Ovary (tissue), 3 donors: ENCODE measurements at regions not wholly inside any gene's neighbourhood (a gene's known extent, or its start where the extent isn't known, plus 50 kb on each side); places are given as distances from the start of the nearest gene placed in this dataset.

ENCODE experiments used
- POLR2A ChIP-seq: fragments of 450-650 bp; IDR thresholded peaks from one replicate; pipeline ENCODE4 v1.6.1; 2017; ENCODE audit warnings: antibody characterized with exemption, mild to moderate bottlenecking, moderate library complexity
- TF ChIP-seq, protein P1 (sequence below), 3 donors: fragments of 450-650 bp in 2 of 3; fragments of 200-600 bp in 1 of 3; IDR thresholded peaks; one replicate each; pipeline versions ENCODE4 v1.5.1 to v1.8.0; 2016 to 2022; ENCODE audit warnings: antibody characterized with exemption in 3 of 3, mild to moderate bottlenecking in 1 of 3
- donor health status: DM: no; HTN: no; CAD: no.

DNA sequence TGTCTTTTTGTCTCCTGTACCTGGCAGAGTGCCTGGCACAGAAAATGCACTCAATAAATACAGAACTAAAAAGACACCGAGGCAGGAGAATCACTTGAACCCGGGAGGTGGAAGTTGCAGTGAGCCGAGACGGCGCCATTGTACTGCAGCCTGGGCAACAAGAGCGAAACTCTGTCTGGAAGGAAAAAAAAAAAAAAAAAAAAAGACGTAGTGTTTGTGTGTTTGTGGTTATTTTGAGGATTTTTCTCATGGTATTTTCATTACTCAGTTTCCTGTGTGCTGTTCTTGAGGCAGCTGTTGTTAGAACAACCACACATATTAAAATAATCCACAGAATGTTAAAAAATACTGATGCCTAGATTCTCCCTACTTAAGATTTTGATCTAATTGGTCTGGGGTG lies 519.2 kb upstream of the SPHKAP start:
- TF ChIP-seq, protein P1, sequence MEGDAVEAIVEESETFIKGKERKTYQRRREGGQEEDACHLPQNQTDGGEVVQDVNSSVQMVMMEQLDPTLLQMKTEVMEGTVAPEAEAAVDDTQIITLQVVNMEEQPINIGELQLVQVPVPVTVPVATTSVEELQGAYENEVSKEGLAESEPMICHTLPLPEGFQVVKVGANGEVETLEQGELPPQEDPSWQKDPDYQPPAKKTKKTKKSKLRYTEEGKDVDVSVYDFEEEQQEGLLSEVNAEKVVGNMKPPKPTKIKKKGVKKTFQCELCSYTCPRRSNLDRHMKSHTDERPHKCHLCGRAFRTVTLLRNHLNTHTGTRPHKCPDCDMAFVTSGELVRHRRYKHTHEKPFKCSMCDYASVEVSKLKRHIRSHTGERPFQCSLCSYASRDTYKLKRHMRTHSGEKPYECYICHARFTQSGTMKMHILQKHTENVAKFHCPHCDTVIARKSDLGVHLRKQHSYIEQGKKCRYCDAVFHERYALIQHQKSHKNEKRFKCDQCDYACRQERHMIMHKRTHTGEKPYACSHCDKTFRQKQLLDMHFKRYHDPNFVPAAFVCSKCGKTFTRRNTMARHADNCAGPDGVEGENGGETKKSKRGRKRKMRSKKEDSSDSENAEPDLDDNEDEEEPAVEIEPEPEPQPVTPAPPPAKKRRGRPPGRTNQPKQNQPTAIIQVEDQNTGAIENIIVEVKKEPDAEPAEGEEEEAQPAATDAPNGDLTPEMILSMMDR (IDR thresholded peaks at IDR 0.05): no peak
- no peak for TF ChIP-seq POLR2A
